GM23248 (cell line): ENCODE measurements at regions not wholly inside any gene's neighbourhood (a gene's known extent, or its start where the extent isn't known, plus 50 kb on each side); places are given as distances from the start of the nearest gene placed in this dataset.

Experiments
- EZH2 ChIP-seq: fragments of 200-600 bp; sonication (generic); IDR thresholded peaks from 2 replicates; pipeline ENCODE4 v1.6.1; 2018; ENCODE audit warnings: antibody characterized with exemption, mild to moderate bottlenecking; ENCODE audit not compliant: insufficient read depth, poor library complexity, severe bottlenecking
- EZH2phosphoT487 ChIP-seq: fragments of 200-600 bp; sonication (generic); IDR thresholded peaks from 2 replicates; pipeline ENCODE4 v1.6.1; 2018; ENCODE audit warnings: antibody characterized with exemption, moderate library complexity, mild to moderate bottlenecking, low read depth; ENCODE audit not compliant: insufficient read depth

DNA sequence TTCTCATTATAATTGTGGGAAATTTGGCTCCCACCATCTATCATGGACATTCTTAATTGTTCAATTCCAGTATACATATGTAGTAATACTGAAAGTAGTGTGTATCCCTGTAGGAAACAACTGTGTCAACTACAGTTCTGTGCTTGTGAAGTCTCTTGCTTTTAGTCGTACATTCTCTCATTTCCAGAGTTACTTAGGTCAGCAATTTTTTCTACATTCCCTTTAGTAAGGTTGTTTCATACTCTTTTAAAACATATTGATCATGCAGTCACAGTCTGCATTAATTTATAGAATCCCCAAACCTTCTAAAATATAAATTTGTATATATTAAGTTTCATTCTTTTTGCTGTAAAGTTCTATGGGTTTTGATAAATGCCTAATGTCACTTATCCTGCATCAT, 289.2 kb upstream of the PCDH10 start:
- no peak for TF ChIP-seq EZH2phosphoT487
- TF ChIP-seq EZH2 = no peak
